ENCODE measurements at regions not wholly inside any gene's neighbourhood (a gene's known extent, or its start where the extent isn't known, plus 50 kb on each side); places are given as distances from the start of the nearest gene placed in this dataset.

DNA sequence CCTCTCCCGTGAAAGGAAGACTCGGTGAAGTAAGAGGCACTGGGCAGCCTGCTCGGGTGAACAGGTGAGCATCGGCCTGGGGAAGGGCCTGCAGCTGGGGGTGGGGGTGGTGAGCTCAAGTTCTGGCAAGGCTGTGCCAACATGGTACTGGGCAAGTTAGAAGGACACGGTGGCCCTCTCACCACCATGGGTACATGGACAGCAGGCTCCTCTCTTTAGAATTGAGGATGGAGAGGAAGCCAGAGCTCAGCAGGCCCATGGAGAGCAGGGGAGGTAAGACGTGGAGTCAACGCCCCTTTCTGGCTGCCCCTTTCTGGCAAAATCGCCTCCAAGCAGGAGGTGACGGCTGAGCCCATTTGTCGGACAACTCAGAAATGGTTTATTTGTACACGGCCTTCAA, 135.6 kb downstream of the ANKRD60 start (continued):
- TF ChIP-seq BCL11A (IDR thresholded peaks at IDR 0.05; ENCODE audit: low read depth in 2 of 2, low read length in 2 of 2) (no peak), EGR1 (IDR thresholded peaks at IDR 0.05; ENCODE audit: borderline replicate concordance, low read depth, low read length) (no peak)

Measured in H1 (cell line).